ENCODE measurements at regions not wholly inside any gene's neighbourhood (a gene's known extent, or its start where the extent isn't known, plus 50 kb on each side); places are given as distances from the start of the nearest gene placed in this dataset.

- H4K91ac ChIP-seq (replicated peaks; ENCODE audit: insufficient read length, low read length), result no peak overlapping the region
- H3K4ac ChIP-seq (replicated peaks; ENCODE audit: insufficient read length, low read depth, low read length), result no peak overlapping the region
- H3K4me3 ChIP-seq (ENCODE audit: extremely low read depth in 1 of 4, insufficient read depth in 2 of 4, low read depth in 3 of 4, low read length in 4 of 4), result no peak overlapping the region
- ChIA-PET CTCF (ENCODE audit: partially characterized antibody) (no interaction called here), POLR2A (ENCODE audit: partially characterized antibody) (interaction anchor here (0.6 kb wide), 1 partner anchor 140 kb away, joined by 3 read pairs; no protein-coding TSS in a partner anchor)
- H2BK15ac ChIP-seq (ENCODE audit: low read length), result no peak overlapping the region
- H3K4me2 ChIP-seq (ENCODE audit: insufficient read depth in 1 of 2, low read depth in 2 of 2, low read length in 2 of 2), result no peak overlapping the region
- no peak overlapping the region for H2BK12ac ChIP-seq (ENCODE audit: low read depth, low read length)
- H3K4me1 ChIP-seq (replicated peaks in 1 of 4; ENCODE audit: control insufficient read depth in 3 of 4, insufficient read depth in 4 of 4, low read length in 3 of 4), result no peaks in the 10 kb centered on the region
- no peaks in the 10 kb centered on the region for H3K79me2 ChIP-seq (ENCODE audit: control insufficient read depth in 1 of 2, insufficient read depth in 2 of 2, low read length in 2 of 2)
- H3K79me1 ChIP-seq (ENCODE audit: low read depth, low read length), result no peaks in the 10 kb centered on the region
- H3K9ac ChIP-seq (replicated peaks in 1 of 4; ENCODE audit: extremely low read depth in 1 of 4, low read depth in 3 of 4, low read length in 3 of 4), result no peak overlapping the region
- H3K14ac ChIP-seq (ENCODE audit: insufficient read length), result no peak overlapping the region
- H3K27me3 ChIP-seq (replicated peaks in 1 of 4; ENCODE audit: control insufficient read depth in 3 of 4, extremely low read depth in 1 of 4, insufficient read depth in 3 of 4, low read length in 3 of 4), result peaks cover 0 to 1% (median 0%) of the 10 kb centered on the region in 4 experiments; a peak in 1 of 7 replicates
- no peaks in the 10 kb centered on the region for H3K9me3 ChIP-seq (ENCODE audit: insufficient read depth in 2 of 2, low read depth in 1 of 2, low read length in 1 of 2)
- H3K36me3 ChIP-seq (ENCODE audit: control insufficient read depth in 2 of 4, insufficient read depth in 4 of 4, low read length in 3 of 4), result no peaks in the 10 kb centered on the region
- FAIRE-seq (no peak), DNase-seq (ENCODE audit: low read depth in 1 of 2, low spot score in 2 of 2) (no peak)
- no peak overlapping the region for H3K23ac ChIP-seq (ENCODE audit: insufficient read length)
- H4K5ac ChIP-seq (ENCODE audit: insufficient read length, low read depth, low read length), result no peak overlapping the region
- no peak overlapping the region for H3K56ac ChIP-seq (replicated peaks; ENCODE audit: insufficient read length, low read depth, low read length)
- H2AFZ ChIP-seq (ENCODE audit: low read length), result no peak overlapping the region
- H2BK120ac ChIP-seq (replicated peaks; ENCODE audit: low read depth, low read length), result no peak overlapping the region
- no peak overlapping the region for H3K18ac ChIP-seq (ENCODE audit: extremely low read depth, low read length)
- H2BK5ac ChIP-seq (ENCODE audit: low read depth, low read length), result no peak overlapping the region
- 86% methylated on average over 3 of the region's 3 CpGs; no CpG with 5 or more reads in 1 of the 2 experiments for WGBS, 2 experiments (ENCODE audit: extremely low coverage in 1 of 2, insufficient coverage in 1 of 2, insufficient read length in 1 of 2, insufficient replicate concordance in 2 of 2, low coverage in 1 of 2, low lambda C conversion rate in 2 of 2, missing lambda C conversion rate in 1 of 2)
- no peaks in the 10 kb centered on the region for H4K20me1 ChIP-seq (replicated peaks in 1 of 2; ENCODE audit: control insufficient read depth in 1 of 2, insufficient read depth in 2 of 2, low read length in 2 of 2)
- no peak overlapping the region for H3K27ac ChIP-seq (ENCODE audit: low read depth, low read length)
- H2AK5ac ChIP-seq (ENCODE audit: low read depth, low read length), result no peak overlapping the region
- H4K8ac ChIP-seq (ENCODE audit: extremely low read depth, insufficient read depth, low read length), result no peak overlapping the region
- H3K23me2 ChIP-seq (ENCODE audit: low read depth, low read length), result no peaks in the 10 kb centered on the region
- no peak overlapping the region for H2BK20ac ChIP-seq (ENCODE audit: low read length)
- TF ChIP-seq TAF7 (optimal IDR thresholded peaks at IDR 0.05; ENCODE audit: borderline replicate concordance, low read depth, low read length) (no peak), SP1 (IDR thresholded peaks at IDR 0.05; ENCODE audit: low read depth, low read length) (no peak), BRCA1 (IDR thresholded peaks at IDR 0.05; ENCODE audit: low read depth, low read length) (no peak), POLR2A (IDR thresholded peaks at IDR 0.05; ENCODE audit: control extremely low read depth in 1 of 2, low read depth in 2 of 2, low read length in 2 of 2) (no peak), ATF2 (IDR thresholded peaks at IDR 0.05; ENCODE audit: low read length) (no peak), JUND (IDR thresholded peaks at IDR 0.05; ENCODE audit: low read length) (no peak), ASH2L (IDR thresholded peaks at IDR 0.05; ENCODE audit: low read length) (no peak), RXRA (IDR thresholded peaks at IDR 0.05; ENCODE audit: insufficient read depth, low read depth, low read length) (no peak), TCF12 (IDR thresholded peaks at IDR 0.05; ENCODE audit: low read depth, low read length) (no peak), EP300 (IDR thresholded peaks at IDR 0.05; ENCODE audit: borderline replicate concordance in 1 of 2, low read depth in 2 of 2, low read length in 2 of 2) (no peak), YY1 (IDR thresholded peaks at IDR 0.05; ENCODE audit: low read depth, low read length) (no peak), ZNF274 (IDR thresholded peaks at IDR 0.05; ENCODE audit: borderline replicate concordance, extremely low read depth, low read length) (no peak), TBP (IDR thresholded peaks at IDR 0.05; ENCODE audit: low read depth, low read length) (no peak), POLR2AphosphoS5 (IDR thresholded peaks at IDR 0.05; ENCODE audit: low read depth, low read length) (no peak), FOSL1 (IDR thresholded peaks at IDR 0.05; ENCODE audit: insufficient read depth, low read depth, low read length) (no peak)
Measured at GRCh38 chr4:124890522-124890921, 178.0 kb upstream of the ANKRD50 start.

Measured in H1 (cell line).